ENCODE measurements at regions not wholly inside any gene's neighbourhood (a gene's known extent, or its start where the extent isn't known, plus 50 kb on each side); places are given as distances from the start of the nearest gene placed in this dataset.

- no peaks in the 10 kb centered on the region for H3K9me3 ChIP-seq (replicated peaks in 1 of 2; ENCODE audit: control insufficient read depth in 1 of 2, insufficient read depth in 1 of 2, low read length in 2 of 2)
- no peaks in the 10 kb centered on the region for H4K20me1 ChIP-seq (ENCODE audit: insufficient read depth, low read length)
- H3K4me2 ChIP-seq (replicated peaks; ENCODE audit: extremely low read depth, low read length, poor library complexity, severe bottlenecking): no peak overlapping the region
- intact Hi-C loops (cut with micrococcal nuclease): loop anchor here in 1 of 2 donors (10.0 kb wide), 1 partner anchor 1027 kb away; no protein-coding TSS in a partner anchor
- Mint-ChIP-seq H3K9me3 (peaks cover 0 to 2% (median 0%) of the 10 kb centered on the region in 7 donors), H3K27ac (no peak overlapping the region), H3K27me3 (ENCODE audit: low read depth in 3 of 3) (peaks cover 4 to 12% (median 11%) of the 10 kb centered on the region in 3 donors), H3K4me1 (peaks cover 3% of the 10 kb centered on the region), H3K36me3 (no peaks in the 10 kb centered on the region), H3K4me3 (no peak overlapping the region)
- H3K4me3 ChIP-seq (replicated peaks in 1 of 3; ENCODE audit: low read depth in 2 of 3, low read length in 3 of 3): no peak overlapping the region
- no peak for TF ChIP-seq CTCF (IDR thresholded peaks at IDR 0.05)
- H3K9ac ChIP-seq (ENCODE audit: insufficient read depth, low read length, poor library complexity, severe bottlenecking): no peak overlapping the region
- H3K4me1 ChIP-seq (ENCODE audit: control insufficient read depth in 1 of 2, insufficient read depth in 2 of 2, low read length in 2 of 2): no peaks in the 10 kb centered on the region
- no peak for DNase-seq
- no peaks in the 10 kb centered on the region for H3K27me3 ChIP-seq (ENCODE audit: control insufficient read depth in 2 of 2, insufficient read depth in 2 of 2, low read length in 2 of 2)
- no peaks in the 10 kb centered on the region for H3K79me2 ChIP-seq (ENCODE audit: insufficient read depth, low read length)
- no peak overlapping the region for H3K27ac ChIP-seq (ENCODE audit: low read depth in 1 of 2, low read length in 2 of 2)
- H2AFZ ChIP-seq (ENCODE audit: insufficient read depth, low read depth, low read length, poor library complexity, severe bottlenecking): no peak overlapping the region
- WGBS (ENCODE audit: insufficient coverage): no CpG with 5 or more reads among the region's 5 CpGs
- no peaks in the 10 kb centered on the region for H3K36me3 ChIP-seq (replicated peaks in 1 of 2; ENCODE audit: control insufficient read depth in 1 of 2, insufficient read depth in 2 of 2, low read length in 2 of 2)
Observed at GRCh38 chr9:85421641-85422040, 320.1 kb downstream of the AGTPBP1 start.

GRCh38 chr9:85420750-85421149 lies 321.0 kb downstream of the AGTPBP1 start:
- no peak overlapping the region for H2AFZ ChIP-seq (ENCODE audit: insufficient read depth, low read depth, low read length, poor library complexity, severe bottlenecking)
- H3K27ac Mint-ChIP-seq: no peak overlapping the region

More at GRCh38 chr9:85420750-85421149, 321.0 kb downstream of the AGTPBP1 start:
- Histone ChIP-seq H3K27ac (ENCODE audit: low read depth in 1 of 2, low read length in 2 of 2) (no peak overlapping the region), H3K36me3 (replicated peaks in 1 of 2; ENCODE audit: control insufficient read depth in 1 of 2, insufficient read depth in 2 of 2, low read length in 2 of 2) (no peaks in the 10 kb centered on the region), H4K20me1 (ENCODE audit: insufficient read depth, low read length) (no peaks in the 10 kb centered on the region), H3K4me1 (ENCODE audit: control insufficient read depth in 1 of 2, insufficient read depth in 2 of 2, low read length in 2 of 2) (no peaks in the 10 kb centered on the region), H3K4me2 (replicated peaks; ENCODE audit: extremely low read depth, low read length, poor library complexity, severe bottlenecking) (no peak overlapping the region), H3K9ac (ENCODE audit: insufficient read depth, low read length, poor library complexity, severe bottlenecking) (no peak overlapping the region), H3K79me2 (ENCODE audit: insufficient read depth, low read length) (no peaks in the 10 kb centered on the region), H3K9me3 (replicated peaks in 1 of 2; ENCODE audit: control insufficient read depth in 1 of 2, insufficient read depth in 1 of 2, low read length in 2 of 2) (no peaks in the 10 kb centered on the region), H3K4me3 (replicated peaks in 1 of 3; ENCODE audit: low read depth in 2 of 3, low read length in 3 of 3) (no peak overlapping the region), H3K27me3 (ENCODE audit: control insufficient read depth in 2 of 2, insufficient read depth in 2 of 2, low read length in 2 of 2) (no peaks in the 10 kb centered on the region)
- no peaks in the 10 kb centered on the region for H3K36me3 Mint-ChIP-seq
- WGBS (ENCODE audit: insufficient coverage): 17% methylated on average over 1 of the region's 4 CpGs
- no peak for DNase-seq
- peaks cover 3% of the 10 kb centered on the region for H3K4me1 Mint-ChIP-seq
- TF ChIP-seq CTCF (IDR thresholded peaks at IDR 0.05): no peak
- peaks cover 4 to 11% (median 7%) of the 10 kb centered on the region in 3 donors for H3K27me3 Mint-ChIP-seq (ENCODE audit: low read depth in 3 of 3)
- H3K9me3 Mint-ChIP-seq: peaks cover 0 to 2% (median 0%) of the 10 kb centered on the region in 7 donors
- intact Hi-C loops (cut with micrococcal nuclease): loop anchor here in 1 of 2 donors (10.0 kb wide), 1 partner anchor 1026 kb away; no protein-coding TSS in a partner anchor
- no peak overlapping the region for H3K4me3 Mint-ChIP-seq

Data from CD14-positive monocyte (primary cell).